ENCODE measurements at regions not wholly inside any gene's neighbourhood (a gene's known extent, or its start where the extent isn't known, plus 50 kb on each side); places are given as distances from the start of the nearest gene placed in this dataset.
A peak's percentile ranks its signal among the peaks of the same experiment; 100 is the strongest.
"Not testable (repeated sequence)": the region's sequence is repeated elsewhere in the genome, so short reads cannot be mapped to it uniquely, and the experiment has no call there.

DNA sequence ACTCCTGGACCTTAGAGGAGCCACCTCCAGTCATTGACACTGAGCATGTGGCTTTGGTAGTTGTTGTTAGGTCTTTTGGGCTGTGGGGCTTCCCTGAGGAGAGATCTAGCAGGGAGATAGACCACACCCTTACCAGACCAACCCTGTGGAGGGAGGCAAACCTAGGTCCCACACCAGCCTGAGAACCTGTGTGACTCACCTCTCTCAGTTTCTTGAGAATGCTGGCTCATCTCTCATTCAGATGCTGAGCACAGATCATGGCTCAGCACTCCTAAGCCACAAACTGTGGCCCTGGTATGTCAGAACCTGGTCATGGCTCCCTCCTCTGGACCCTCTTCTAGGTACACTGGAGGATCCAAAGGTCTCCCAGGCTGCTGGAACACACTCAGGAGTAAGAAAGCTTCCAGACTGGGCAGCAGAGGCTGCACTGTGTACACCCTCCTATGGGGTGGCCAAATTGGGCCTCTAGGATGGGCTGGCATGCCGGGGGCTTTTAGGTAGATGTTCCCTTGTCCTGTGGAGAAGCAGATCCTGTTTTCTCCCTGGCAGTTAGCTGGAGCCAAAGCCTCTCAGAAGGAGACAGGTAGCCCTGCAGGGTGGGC lies 1294.5 kb downstream of the KHDRBS2 start:
- no peak for DNase-seq

- DNase-seq = no peak
These were observed 1333.5 kb downstream of the KHDRBS2 start for GRCh38 chr6:60952500-60952899.

- peak; percentile 7 for DNase-seq
These were observed 1335.7 kb downstream of the KHDRBS2 start for GRCh38 chr6:60950221-60950923.

- DNase-seq = not testable (repeated sequence)
These were observed 1338.6 kb downstream of the KHDRBS2 start for GRCh38 chr6:60947416-60947815.

- not testable (repeated sequence) for DNase-seq
These were observed 1341.2 kb downstream of the KHDRBS2 start for GRCh38 chr6:60944803-60945202.

- not testable (repeated sequence) for DNase-seq
These were observed 1350.1 kb downstream of the KHDRBS2 start for GRCh38 chr6:60935970-60936369.

GRCh38 chr6:60919652-60920051 lies 1366.4 kb downstream of the KHDRBS2 start:
- DNase-seq = not testable (repeated sequence)

DNA sequence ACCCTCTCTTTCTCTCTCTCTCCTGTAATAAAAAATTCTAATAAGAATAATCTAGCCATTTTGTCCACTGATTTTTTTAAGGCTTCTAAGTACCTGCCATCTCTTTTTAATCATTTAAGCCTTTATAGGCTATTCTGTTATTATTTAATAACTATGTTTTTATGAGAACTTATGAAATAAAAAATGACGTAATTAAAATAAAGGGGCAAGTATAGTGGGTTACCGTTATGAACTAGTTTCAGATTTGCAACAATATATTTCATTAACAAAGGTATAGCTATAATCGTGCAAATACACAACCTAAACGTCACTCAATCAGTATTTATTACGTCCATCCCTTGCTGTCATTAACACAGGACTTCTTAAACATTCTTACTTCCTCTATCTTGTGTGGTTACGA lies 1382.2 kb downstream of the KHDRBS2 start:
- DNase-seq = not testable (repeated sequence)

DNA sequence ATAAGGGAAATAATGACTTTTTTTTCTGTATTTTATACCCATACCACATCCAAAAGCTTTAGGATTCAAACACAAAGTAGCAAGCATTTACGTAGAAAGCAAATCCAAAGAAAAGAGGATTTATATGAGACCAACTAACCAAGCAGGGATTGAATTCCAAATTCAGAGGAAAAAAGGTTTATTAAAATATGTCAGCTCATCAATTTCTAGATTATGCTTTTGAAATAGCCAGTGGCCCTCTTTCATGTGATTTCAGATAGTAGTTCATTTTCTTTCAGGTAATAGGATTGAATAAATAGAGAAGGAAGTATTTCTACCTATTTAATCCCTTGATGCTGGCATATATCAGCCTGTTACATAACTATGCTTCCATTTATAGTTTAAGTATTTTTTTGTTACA lies 1392.7 kb downstream of the KHDRBS2 start:
- not testable (repeated sequence) for DNase-seq

DNA sequence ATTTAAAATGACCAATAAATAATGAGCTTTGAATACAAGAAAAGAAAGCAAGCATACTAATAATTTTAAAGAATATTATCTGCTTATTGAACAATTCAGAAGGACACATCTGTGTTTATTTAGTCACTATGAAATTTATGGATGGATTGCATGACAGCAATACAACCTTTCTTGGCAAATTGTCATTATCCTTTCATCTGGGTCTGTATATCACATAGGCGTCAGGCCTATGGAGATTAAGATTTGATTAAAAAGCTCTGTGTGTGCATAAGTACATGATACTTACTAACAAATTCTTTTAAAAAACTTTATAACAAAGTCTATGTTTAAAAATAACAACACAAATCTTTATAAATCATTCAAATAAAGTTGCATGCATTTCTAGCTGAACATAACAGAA lies 1394.4 kb downstream of the KHDRBS2 start:
- DNase-seq = no peak

DNA sequence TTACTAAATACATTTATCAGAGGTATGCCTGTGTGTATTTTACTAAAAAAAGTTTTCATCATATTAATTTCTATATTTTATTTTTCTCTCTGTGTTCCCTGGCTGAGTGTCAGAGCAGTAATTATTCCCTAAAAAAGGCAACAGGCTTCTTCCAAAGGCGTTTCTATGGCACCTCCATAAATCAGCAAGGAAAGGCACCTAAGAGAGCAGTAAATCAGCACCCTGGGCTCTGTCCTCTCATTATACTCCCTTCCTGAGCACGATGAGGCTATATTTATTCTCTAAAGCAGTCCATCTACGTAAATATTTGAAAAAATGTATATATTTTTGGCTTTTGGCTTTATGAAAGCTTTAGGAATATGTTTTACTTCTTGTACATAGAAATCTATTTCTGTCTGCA lies 1408.6 kb downstream of the KHDRBS2 start:
- DNase-seq = not testable (repeated sequence)

- not testable (repeated sequence) for DNase-seq
These were observed 1415.2 kb downstream of the KHDRBS2 start for GRCh38 chr6:60870779-60871178.

DNA sequence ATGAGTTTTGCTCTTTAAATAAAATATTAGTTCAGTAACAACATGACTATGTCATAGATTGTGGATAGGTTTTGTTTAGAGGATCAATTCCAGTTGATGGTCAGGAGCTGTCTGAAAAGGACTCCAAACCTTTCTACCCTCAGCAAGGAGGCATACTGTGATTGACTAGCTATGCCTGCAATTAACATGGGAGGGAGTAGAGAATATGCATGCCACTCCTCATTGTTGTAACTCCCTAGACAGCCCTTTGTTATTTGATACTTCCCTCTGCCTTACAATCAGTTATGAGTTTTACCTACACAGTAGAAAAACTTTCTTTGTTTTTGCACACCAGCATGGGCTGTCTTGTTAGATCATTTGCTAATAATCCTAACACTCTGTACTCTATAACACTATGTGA lies 1418.5 kb downstream of the KHDRBS2 start:
- DNase-seq = no peak

GRCh38 chr6:60843175-60843982 lies 1442.6 kb downstream of the KHDRBS2 start:
- DNase-seq = not testable (repeated sequence)

GRCh38 chr6:60830726-60831125 lies 1455.3 kb downstream of the KHDRBS2 start:
- DNase-seq = not testable (repeated sequence)

- not testable (repeated sequence) for DNase-seq
These were observed 1463.4 kb downstream of the KHDRBS2 start for GRCh38 chr6:60822597-60822996.

DNA sequence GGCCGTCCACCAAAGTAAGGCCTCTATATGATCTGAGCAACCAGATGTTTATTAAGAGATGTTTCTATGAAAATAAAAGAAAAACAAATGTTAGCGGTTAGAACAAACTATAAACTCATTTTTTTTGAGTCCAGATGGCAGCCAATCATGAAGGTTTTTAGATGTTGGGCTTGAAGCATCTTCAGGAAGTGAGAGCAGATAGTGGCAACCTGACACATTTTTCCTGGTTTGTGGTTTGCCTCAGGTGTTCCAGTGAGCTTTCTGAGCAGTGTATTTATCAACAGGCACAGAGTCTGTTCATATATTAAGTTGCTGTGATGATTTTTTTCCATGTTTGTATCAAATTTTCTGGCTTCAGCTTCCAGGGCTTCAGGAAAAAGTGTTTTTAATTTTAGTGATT lies 1468.0 kb downstream of the KHDRBS2 start:
- not testable (repeated sequence) for DNase-seq

DNA sequence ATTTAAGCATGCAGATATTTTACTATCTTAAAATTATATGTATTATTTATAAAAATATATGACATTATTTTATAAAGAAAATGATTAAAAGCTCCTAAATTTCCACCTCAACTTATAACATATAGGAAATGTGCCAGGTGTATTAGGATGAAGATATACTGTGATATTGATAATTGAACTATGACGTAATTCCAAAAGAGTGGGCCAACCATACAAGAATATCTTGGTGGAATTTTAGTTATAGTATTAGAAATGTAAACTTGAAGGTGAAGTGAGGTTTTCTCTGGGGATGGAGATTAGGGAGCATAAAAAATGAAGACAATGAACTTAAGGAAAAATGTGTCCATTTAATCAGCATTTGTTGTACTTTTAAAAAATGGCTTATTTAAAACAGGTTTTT lies 1471.2 kb downstream of the KHDRBS2 start:
- not testable (repeated sequence) for DNase-seq

- not testable (repeated sequence) for DNase-seq
These were observed 1472.0 kb downstream of the KHDRBS2 start for GRCh38 chr6:60813897-60814596.

GRCh38 chr6:60810216-60810615 lies 1475.8 kb downstream of the KHDRBS2 start:
- not testable (repeated sequence) for DNase-seq

DNA sequence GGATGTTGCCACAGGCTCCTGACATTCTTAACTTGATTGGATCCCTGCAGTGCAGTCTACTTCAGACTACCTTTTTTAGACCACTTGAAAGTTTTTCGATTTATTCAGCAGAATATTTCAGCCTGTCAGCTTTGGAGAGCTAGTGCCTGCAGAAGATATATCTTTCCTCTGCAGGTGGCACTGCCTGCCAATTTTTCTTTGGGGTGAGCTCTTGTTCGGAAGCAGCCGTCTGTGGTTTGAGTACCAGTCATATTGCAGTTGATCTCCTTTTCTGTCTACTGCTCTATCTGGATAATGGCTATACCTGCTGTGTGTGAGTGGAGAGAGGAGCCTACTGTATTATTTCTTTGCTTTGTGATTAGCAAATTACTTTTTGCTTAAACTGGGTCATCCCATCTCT lies 1486.9 kb downstream of the KHDRBS2 start:
- DNase-seq = not testable (repeated sequence)

DNA sequence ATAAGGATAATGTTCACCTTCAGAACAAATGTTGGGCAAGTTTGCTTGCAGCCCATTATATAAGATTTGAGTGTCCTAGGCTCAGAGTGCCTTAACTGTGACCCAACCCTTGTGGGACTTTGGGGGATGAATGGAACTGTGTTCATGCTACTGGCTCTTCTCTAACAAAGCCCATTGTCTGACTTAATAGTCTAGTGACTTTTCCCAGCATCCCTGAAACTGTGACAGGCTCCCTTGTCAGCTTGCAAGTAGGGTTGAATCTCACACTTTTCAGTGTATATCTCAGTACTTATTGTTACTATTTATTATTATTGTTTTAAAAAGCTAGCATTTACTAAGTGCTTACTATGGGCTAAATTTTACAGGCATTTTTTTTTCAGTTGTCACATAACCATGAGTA lies 1488.2 kb downstream of the KHDRBS2 start:
- DNase-seq = not testable (repeated sequence)
